ENCODE measurements at regions not wholly inside any gene's neighbourhood (a gene's known extent, or its start where the extent isn't known, plus 50 kb on each side); places are given as distances from the start of the nearest gene placed in this dataset.

DNA sequence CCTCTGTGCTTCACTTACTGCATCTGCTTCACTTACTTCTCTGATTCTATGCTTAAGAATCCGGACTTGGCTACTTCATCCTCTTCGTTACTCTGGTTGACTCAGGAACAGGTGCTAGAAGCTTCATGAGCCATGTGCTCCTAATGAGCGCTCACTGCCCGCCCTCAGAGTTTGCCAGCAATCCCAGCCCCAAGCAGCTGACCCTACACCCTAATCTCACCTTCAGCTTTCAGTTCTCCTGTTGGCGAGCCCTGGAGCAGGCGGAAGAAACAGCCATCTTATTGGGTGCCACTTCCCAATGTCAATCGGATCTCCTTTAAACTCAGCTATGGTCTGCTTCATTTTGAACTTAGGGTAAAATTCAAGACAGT lies 61.3 kb downstream of the FOXA2 start:
- TF ChIP-seq, protein P1, sequence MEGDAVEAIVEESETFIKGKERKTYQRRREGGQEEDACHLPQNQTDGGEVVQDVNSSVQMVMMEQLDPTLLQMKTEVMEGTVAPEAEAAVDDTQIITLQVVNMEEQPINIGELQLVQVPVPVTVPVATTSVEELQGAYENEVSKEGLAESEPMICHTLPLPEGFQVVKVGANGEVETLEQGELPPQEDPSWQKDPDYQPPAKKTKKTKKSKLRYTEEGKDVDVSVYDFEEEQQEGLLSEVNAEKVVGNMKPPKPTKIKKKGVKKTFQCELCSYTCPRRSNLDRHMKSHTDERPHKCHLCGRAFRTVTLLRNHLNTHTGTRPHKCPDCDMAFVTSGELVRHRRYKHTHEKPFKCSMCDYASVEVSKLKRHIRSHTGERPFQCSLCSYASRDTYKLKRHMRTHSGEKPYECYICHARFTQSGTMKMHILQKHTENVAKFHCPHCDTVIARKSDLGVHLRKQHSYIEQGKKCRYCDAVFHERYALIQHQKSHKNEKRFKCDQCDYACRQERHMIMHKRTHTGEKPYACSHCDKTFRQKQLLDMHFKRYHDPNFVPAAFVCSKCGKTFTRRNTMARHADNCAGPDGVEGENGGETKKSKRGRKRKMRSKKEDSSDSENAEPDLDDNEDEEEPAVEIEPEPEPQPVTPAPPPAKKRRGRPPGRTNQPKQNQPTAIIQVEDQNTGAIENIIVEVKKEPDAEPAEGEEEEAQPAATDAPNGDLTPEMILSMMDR (IDR thresholded peaks at IDR 0.05): no peak
- TF ChIP-seq POLR2AphosphoS5 (IDR thresholded peaks at IDR 0.05; ENCODE audit: insufficient read depth in 1 of 2, low read depth in 1 of 2): no peak

All from vagina (tissue), 2 donors.